OCI-LY3 (cell line): ENCODE measurements at regions not wholly inside any gene's neighbourhood (a gene's known extent, or its start where the extent isn't known, plus 50 kb on each side); places are given as distances from the start of the nearest gene placed in this dataset.

Experiments used
- H2AFZ ChIP-seq: fragments of 200-600, 300-600 bp; shearing (Covaris generic); 2 replicates; pipeline ENCODE4 v1.6.0; 2014; ENCODE audit warnings: antibody characterized with exemption, low read depth, low read length
- H3K27ac ChIP-seq: fragments of 200-600, 300-600 bp; sonication (generic); 2 replicates; pipeline ENCODE4 v1.5.1; 2014; ENCODE audit warnings: mild to moderate bottlenecking, low read length, moderate library complexity, mixed read lengths
- H3K27me3 ChIP-seq: fragments of 200-600, 300-600 bp; sonication (generic); 2 replicates; pipeline ENCODE4 v1.6.1; 2014; ENCODE audit warnings: low read depth, low read length, mixed read lengths
- H3K36me3 ChIP-seq: fragments of 200-600, 300-600 bp; sonication (generic); replicated peaks from 2 replicates; pipeline ENCODE3; 2014; ENCODE audit warnings: low read depth, low read length, mixed read lengths
- H3K4me1 ChIP-seq: fragments of 300-600, 200-600 bp; sonication (generic); 2 replicates; pipeline ENCODE4 v1.6.1; 2014; ENCODE audit warnings: low read length, mixed read lengths
- H3K4me2 ChIP-seq: fragments of 200-600, 300-600 bp; sonication (generic); 2 replicates; pipeline ENCODE4 v1.6.1; 2014; ENCODE audit warnings: low read length, mixed read lengths
- H3K4me3 ChIP-seq: fragments of 300-600, 200-600 bp; sonication (generic); 2 replicates; pipeline ENCODE4 v1.5.1; 2014; ENCODE audit warnings: antibody characterized with exemption, mild to moderate bottlenecking, low read length, moderate library complexity
- H3K79me2 ChIP-seq: fragments of 300-600, 200-600 bp; shearing (Covaris generic); 2 replicates; pipeline ENCODE4 v1.6.1; 2014; ENCODE audit warnings: mild to moderate bottlenecking, low read length, mixed read lengths
- H3K9ac ChIP-seq: fragments of 300-600, 200-600 bp; shearing (Covaris generic); 2 replicates; pipeline ENCODE4 v1.6.0; 2014; ENCODE audit warnings: mild to moderate bottlenecking, low read length, moderate library complexity
- H3K9me3 ChIP-seq: fragments of 200-600, 300-600 bp; shearing (Covaris generic); 2 replicates; pipeline ENCODE4 v1.6.1; 2014; ENCODE audit warnings: low read length, mixed read lengths; ENCODE audit not compliant: insufficient read depth
- H4K20me1 ChIP-seq: fragments of 200-600, 300-600 bp; sonication (generic); 2 replicates; pipeline ENCODE4 v1.6.1; 2016; ENCODE audit warnings: low read length, mixed read lengths; ENCODE audit not compliant: insufficient read depth
- EZH2phosphoT487 ChIP-seq: fragments of 200-600 bp; shearing (Covaris generic); IDR thresholded peaks from 2 replicates; pipeline ENCODE4 v1.6.1; 2018; ENCODE audit warnings: antibody characterized with exemption, mixed run types, low read depth
- TF ChIP-seq, protein P1 (sequence below): fragments of 200-600, 300-600 bp; sonication (generic); IDR thresholded peaks from 2 replicates; pipeline ENCODE4 v1.5.1; 2014; ENCODE audit warnings: antibody characterized with exemption, low read length, low read depth

DNA sequence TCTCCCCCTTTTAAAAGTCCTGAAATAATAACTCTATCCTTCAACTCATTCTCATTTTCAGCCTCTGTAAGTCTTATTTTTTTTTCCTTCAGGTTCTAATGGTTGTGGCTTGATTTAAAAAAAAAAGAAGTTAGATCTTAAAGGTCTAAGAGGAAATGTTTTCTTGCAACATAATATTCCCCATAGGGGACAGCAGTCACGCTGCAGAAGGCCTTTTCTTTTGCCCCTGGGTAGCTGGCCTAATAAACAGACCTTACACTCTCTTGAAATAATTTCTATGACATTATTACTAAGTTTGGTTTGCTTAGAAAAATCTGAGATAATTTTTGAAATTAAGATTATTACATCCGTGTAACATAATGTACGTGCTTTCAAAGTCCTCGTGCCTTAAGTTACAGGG, 564.1 kb upstream of the SPANXN1 start:
- TF ChIP-seq, protein P1, sequence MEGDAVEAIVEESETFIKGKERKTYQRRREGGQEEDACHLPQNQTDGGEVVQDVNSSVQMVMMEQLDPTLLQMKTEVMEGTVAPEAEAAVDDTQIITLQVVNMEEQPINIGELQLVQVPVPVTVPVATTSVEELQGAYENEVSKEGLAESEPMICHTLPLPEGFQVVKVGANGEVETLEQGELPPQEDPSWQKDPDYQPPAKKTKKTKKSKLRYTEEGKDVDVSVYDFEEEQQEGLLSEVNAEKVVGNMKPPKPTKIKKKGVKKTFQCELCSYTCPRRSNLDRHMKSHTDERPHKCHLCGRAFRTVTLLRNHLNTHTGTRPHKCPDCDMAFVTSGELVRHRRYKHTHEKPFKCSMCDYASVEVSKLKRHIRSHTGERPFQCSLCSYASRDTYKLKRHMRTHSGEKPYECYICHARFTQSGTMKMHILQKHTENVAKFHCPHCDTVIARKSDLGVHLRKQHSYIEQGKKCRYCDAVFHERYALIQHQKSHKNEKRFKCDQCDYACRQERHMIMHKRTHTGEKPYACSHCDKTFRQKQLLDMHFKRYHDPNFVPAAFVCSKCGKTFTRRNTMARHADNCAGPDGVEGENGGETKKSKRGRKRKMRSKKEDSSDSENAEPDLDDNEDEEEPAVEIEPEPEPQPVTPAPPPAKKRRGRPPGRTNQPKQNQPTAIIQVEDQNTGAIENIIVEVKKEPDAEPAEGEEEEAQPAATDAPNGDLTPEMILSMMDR: no peak
- TF ChIP-seq EZH2phosphoT487: no peak
- no peak overlapping the region for H3K4me3 ChIP-seq
- H3K27me3 ChIP-seq: no peaks in the 10 kb centered on the region
- H3K4me2 ChIP-seq: no peak overlapping the region
- H4K20me1 ChIP-seq: no peaks in the 10 kb centered on the region
- H3K9ac ChIP-seq: no peak overlapping the region
- no peak overlapping the region for H3K27ac ChIP-seq
- H3K79me2 ChIP-seq: no peaks in the 10 kb centered on the region
- H3K4me1 ChIP-seq: peaks cover 5% of the 10 kb centered on the region; the same call in 1 of the 2 replicates
- no peaks in the 10 kb centered on the region for H3K36me3 ChIP-seq
- H2AFZ ChIP-seq: no peak overlapping the region
- H3K9me3 ChIP-seq: no peaks in the 10 kb centered on the region

DNA sequence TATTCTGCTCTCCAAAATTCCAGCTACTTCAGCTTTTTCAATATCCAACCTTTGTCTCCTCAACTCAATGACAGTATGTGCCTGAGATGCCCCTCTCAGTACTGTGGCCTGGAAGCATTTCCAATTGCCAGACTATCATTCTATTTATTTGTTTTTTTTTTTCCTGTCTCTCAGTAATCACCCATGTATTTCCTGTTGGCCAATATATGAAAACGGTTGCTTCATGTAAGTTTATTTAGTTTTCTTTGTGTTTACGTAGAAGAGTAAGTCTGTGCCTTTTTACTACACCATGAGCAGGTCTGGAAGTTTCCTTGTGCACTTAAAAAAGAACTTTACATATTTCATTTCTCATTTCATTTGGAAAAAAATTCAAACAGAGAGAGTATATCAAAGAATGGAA, 537.5 kb upstream of the SPANXN1 start:
- Histone ChIP-seq H4K20me1 (no peaks in the 10 kb centered on the region), H3K79me2 (no peaks in the 10 kb centered on the region), H3K9me3 (no peaks in the 10 kb centered on the region), H3K9ac (no peak overlapping the region), H3K36me3 (no peaks in the 10 kb centered on the region), H3K4me3 (no peak overlapping the region), H3K4me1 (no peaks in the 10 kb centered on the region), H3K27me3 (no peaks in the 10 kb centered on the region), H3K4me2 (no peak overlapping the region), H2AFZ (no peak overlapping the region), H3K27ac (no peak overlapping the region)
- TF ChIP-seq EZH2phosphoT487: no peak
- TF ChIP-seq, protein P1: no peak

DNA sequence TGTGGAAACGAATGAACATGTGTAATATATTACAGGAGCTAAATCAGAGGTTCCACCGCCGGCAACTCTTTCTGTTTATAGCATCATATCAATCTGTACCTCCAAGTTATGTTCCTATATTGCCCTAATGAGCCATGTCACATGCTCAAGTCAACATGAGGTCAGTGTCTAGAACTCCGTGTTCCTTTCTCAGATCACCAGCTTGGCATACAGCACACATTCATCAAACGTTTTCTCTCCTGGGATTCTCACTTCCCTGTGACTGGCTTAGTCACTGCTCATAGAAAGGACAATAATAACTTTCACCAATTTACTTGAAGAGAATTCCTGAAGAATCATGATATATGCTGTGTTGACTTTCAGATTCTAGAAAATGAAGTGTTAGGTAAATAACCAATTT, 532.0 kb upstream of the SPANXN1 start:
- Histone ChIP-seq H3K4me1 (no peaks in the 10 kb centered on the region), H3K4me2 (no peak overlapping the region), H3K36me3 (no peaks in the 10 kb centered on the region), H3K9me3 (no peaks in the 10 kb centered on the region), H3K9ac (no peak overlapping the region), H4K20me1 (no peaks in the 10 kb centered on the region), H3K79me2 (no peaks in the 10 kb centered on the region), H3K27ac (no peak overlapping the region), H3K4me3 (no peak overlapping the region), H2AFZ (no peak overlapping the region), H3K27me3 (no peaks in the 10 kb centered on the region)
- no peak for TF ChIP-seq EZH2phosphoT487
- TF ChIP-seq, protein P1: no peak

DNA sequence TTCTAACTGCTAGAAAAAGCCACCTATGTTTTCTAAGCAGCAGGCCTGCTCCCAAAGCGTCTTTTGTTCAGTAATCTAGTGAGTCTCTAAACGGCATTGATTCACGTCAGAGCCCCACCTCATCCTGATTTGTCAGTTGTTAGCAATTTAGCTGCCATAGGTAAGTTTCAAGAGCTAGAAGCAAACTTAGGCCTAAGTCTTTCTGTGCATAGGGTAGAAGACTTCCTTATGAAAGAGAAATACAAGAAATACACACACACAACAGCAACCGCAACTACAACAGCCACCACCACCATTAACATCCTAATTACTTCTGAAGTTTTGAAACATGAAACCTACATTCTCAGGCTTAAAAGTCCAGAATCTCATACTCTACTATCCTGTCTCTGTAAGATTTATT, 531.1 kb upstream of the SPANXN1 start:
- Histone ChIP-seq H3K4me2 (no peak overlapping the region), H3K9me3 (no peaks in the 10 kb centered on the region), H3K4me1 (no peaks in the 10 kb centered on the region), H4K20me1 (no peaks in the 10 kb centered on the region), H3K79me2 (no peaks in the 10 kb centered on the region), H3K36me3 (no peaks in the 10 kb centered on the region), H3K9ac (no peak overlapping the region), H3K4me3 (no peak overlapping the region), H3K27me3 (no peaks in the 10 kb centered on the region), H2AFZ (no peak overlapping the region), H3K27ac (no peak overlapping the region)
- TF ChIP-seq, protein P1: no peak
- no peak for TF ChIP-seq EZH2phosphoT487
